ENCODE measurements at regions not wholly inside any gene's neighbourhood (a gene's known extent, or its start where the extent isn't known, plus 50 kb on each side); places are given as distances from the start of the nearest gene placed in this dataset.

DNA sequence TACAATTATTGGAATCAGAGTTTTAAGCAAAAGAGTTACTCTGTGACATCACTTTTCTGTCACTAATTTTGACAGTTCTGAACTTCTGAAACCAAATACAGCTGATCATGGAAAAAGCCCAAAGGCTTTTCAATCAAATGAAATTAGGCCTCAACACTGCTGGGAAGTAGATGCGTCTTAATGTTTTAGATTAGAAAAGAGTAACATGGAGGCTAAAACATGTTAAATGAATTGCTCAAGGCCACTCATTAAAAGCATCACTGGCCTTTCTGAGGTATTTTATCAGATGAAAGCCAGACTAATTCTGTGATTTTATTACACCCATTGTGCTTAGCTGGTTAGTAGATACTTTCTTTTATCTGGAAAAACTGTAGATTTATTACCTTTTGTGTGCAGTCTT is 672.6 kb downstream of the CENPC start:
- TF ChIP-seq, protein P1, sequence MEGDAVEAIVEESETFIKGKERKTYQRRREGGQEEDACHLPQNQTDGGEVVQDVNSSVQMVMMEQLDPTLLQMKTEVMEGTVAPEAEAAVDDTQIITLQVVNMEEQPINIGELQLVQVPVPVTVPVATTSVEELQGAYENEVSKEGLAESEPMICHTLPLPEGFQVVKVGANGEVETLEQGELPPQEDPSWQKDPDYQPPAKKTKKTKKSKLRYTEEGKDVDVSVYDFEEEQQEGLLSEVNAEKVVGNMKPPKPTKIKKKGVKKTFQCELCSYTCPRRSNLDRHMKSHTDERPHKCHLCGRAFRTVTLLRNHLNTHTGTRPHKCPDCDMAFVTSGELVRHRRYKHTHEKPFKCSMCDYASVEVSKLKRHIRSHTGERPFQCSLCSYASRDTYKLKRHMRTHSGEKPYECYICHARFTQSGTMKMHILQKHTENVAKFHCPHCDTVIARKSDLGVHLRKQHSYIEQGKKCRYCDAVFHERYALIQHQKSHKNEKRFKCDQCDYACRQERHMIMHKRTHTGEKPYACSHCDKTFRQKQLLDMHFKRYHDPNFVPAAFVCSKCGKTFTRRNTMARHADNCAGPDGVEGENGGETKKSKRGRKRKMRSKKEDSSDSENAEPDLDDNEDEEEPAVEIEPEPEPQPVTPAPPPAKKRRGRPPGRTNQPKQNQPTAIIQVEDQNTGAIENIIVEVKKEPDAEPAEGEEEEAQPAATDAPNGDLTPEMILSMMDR (IDR thresholded peaks at IDR 0.05), result no peak
- no peak for TF ChIP-seq POLR2AphosphoS5 (IDR thresholded peaks at IDR 0.05)
- no peak for TF ChIP-seq EP300 (IDR thresholded peaks at IDR 0.05)
- TF ChIP-seq POLR2A (IDR thresholded peaks at IDR 0.05), result no peak
